Nephron (organoid): ENCODE measurements at regions not wholly inside any gene's neighbourhood (a gene's known extent, or its start where the extent isn't known, plus 50 kb on each side); places are given as distances from the start of the nearest gene placed in this dataset.

Source experiments
- H3K27ac Mint-ChIP-seq, 3 experiments: 2 replicates each; pipeline ENCODE4 v1.8.0; 2020; ENCODE audit warnings: mixed read lengths in 3 of 3, mild to moderate bottlenecking in 2 of 3, moderate library complexity in 1 of 3
- H3K27me3 Mint-ChIP-seq: 2 replicates; pipeline ENCODE4 v1.8.0; 2021; ENCODE audit warnings: low read depth, mild to moderate bottlenecking, moderate library complexity, mixed read lengths
- H3K36me3 Mint-ChIP-seq: 2 replicates; pipeline ENCODE4 v1.8.0; 2020; ENCODE audit warnings: low read depth, mixed read lengths
- H3K4me1 Mint-ChIP-seq: 2 replicates; pipeline ENCODE4 v1.8.0; 2020; ENCODE audit warnings: mixed read lengths
- H3K4me3 Mint-ChIP-seq, 3 experiments: 2 replicates each; pipeline ENCODE4 v1.8.0; 2020; ENCODE audit warnings: mild to moderate bottlenecking in 3 of 3, mixed read lengths in 3 of 3, moderate library complexity in 2 of 3
- H3K9me3 Mint-ChIP-seq: 2 replicates; pipeline ENCODE4 v1.8.0; 2020; ENCODE audit warnings: mixed read lengths
- TF ChIP-seq, protein P1 (sequence below), 3 experiments: fragments of 200-600 bp; sonication (generic); IDR thresholded peaks; one replicate each; pipeline ENCODE4 v1.5.0; 2021; ENCODE audit warnings: antibody characterized with exemption in 3 of 3; ENCODE audit not compliant: unreplicated experiment in 3 of 3

DNA sequence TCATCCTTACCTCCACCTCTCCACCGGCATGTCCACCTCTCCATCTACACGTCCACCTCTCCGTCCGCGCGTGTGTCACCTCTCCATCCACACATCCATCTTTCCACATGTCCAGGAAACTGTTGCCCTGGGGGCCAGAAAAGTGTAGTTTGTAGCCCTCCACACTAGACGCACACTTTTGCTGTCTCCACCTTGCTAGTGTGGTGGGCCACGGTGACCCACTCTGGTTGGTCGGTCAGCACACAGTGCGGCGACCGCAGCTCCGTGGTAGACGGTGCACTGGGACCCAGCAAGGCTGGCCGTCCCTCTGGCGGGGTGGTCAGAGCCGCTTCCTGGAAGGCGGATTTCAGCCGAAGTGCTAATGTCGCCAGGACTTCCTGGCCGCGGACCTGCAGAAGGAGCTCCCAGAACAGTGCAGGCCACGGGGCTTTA, 268.6 kb downstream of the DLL1 start:
- TF ChIP-seq, protein P1, sequence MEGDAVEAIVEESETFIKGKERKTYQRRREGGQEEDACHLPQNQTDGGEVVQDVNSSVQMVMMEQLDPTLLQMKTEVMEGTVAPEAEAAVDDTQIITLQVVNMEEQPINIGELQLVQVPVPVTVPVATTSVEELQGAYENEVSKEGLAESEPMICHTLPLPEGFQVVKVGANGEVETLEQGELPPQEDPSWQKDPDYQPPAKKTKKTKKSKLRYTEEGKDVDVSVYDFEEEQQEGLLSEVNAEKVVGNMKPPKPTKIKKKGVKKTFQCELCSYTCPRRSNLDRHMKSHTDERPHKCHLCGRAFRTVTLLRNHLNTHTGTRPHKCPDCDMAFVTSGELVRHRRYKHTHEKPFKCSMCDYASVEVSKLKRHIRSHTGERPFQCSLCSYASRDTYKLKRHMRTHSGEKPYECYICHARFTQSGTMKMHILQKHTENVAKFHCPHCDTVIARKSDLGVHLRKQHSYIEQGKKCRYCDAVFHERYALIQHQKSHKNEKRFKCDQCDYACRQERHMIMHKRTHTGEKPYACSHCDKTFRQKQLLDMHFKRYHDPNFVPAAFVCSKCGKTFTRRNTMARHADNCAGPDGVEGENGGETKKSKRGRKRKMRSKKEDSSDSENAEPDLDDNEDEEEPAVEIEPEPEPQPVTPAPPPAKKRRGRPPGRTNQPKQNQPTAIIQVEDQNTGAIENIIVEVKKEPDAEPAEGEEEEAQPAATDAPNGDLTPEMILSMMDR (IDR thresholded peaks at IDR 0.05; ENCODE audit: unreplicated experiment in 3 of 3) = no peak
- Mint-ChIP-seq H3K36me3 (no peaks in the 10 kb centered on the region), H3K4me3 (no peak overlapping the region), H3K27me3 (peaks cover 21% of the 10 kb centered on the region), H3K4me1 (peaks cover 24% of the 10 kb centered on the region), H3K9me3 (no peaks in the 10 kb centered on the region), H3K27ac (no peak overlapping the region)

DNA sequence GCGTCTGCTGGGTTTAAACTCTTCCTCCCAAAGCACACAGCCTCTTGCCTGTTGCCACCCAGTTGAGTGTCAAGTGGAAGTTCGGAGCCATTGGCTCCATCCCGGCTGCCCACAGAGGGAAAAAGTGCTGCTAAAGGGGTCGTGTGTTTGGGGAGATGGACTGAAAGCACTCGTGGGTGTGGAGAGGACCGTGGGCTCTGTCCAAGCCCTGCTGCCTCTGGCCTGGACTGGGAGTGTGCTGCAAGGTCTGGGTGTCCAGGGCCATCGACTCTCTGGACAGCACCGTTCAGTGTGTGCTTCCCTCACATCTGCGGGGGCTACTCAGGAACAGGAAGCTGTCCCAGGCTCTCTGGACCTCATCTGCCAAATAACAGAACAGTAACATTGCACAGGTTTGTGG, 269.3 kb downstream of the DLL1 start:
- Mint-ChIP-seq H3K4me3 (no peak overlapping the region), H3K36me3 (no peaks in the 10 kb centered on the region), H3K27me3 (peaks cover 21% of the 10 kb centered on the region), H3K27ac (no peak overlapping the region), H3K9me3 (no peaks in the 10 kb centered on the region), H3K4me1 (peaks cover 17% of the 10 kb centered on the region)
- TF ChIP-seq, protein P1 (IDR thresholded peaks at IDR 0.05; ENCODE audit: unreplicated experiment in 3 of 3) = no peak

DNA sequence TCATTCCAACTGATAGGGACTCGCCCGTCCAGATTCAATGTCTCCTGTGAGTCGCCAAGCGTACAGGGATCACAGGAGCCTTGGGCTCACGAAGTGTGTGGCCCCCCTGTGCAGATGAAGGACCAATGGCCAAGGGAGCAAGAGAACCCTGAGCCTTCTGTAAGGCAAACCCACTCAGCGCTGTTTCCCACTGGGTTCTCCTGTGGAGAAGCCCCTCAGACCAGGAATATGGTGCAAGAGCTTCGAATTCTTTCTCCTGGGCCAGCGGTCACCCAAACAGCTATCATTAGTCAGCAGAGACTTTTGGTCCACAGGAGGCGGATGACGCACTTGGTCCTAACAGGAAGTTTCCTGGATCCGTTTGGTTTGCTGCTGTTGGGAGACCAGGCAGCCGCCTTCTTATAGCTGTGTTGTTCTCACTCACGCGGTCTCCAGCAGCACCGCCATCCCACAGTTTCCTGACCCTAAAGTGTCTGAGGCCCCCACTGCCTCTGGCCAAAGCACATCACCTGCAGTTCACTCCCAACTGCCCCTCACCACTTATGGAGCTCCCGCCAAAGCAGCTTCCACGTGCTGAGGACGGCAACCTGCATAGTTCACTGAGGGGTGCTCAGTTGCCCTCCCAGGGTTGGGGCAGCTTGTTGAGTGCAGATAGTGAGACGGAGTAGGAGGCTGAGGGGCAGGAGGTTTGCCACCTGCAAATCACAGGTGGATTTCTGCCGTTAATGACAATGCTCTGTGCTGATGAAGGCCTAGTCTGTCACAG, 268.6 kb downstream of the ERMARD start:
- H3K4me3 Mint-ChIP-seq = no peak overlapping the region
- no peaks in the 10 kb centered on the region for H3K9me3 Mint-ChIP-seq
- TF ChIP-seq, protein P1 (IDR thresholded peaks at IDR 0.05; ENCODE audit: unreplicated experiment in 3 of 3) = no peak
- H3K27ac Mint-ChIP-seq = no peak overlapping the region
- H3K36me3 Mint-ChIP-seq = no peaks in the 10 kb centered on the region
- H3K4me1 Mint-ChIP-seq = peaks cover 11% of the 10 kb centered on the region
- H3K27me3 Mint-ChIP-seq = peaks cover 23% of the 10 kb centered on the region

DNA sequence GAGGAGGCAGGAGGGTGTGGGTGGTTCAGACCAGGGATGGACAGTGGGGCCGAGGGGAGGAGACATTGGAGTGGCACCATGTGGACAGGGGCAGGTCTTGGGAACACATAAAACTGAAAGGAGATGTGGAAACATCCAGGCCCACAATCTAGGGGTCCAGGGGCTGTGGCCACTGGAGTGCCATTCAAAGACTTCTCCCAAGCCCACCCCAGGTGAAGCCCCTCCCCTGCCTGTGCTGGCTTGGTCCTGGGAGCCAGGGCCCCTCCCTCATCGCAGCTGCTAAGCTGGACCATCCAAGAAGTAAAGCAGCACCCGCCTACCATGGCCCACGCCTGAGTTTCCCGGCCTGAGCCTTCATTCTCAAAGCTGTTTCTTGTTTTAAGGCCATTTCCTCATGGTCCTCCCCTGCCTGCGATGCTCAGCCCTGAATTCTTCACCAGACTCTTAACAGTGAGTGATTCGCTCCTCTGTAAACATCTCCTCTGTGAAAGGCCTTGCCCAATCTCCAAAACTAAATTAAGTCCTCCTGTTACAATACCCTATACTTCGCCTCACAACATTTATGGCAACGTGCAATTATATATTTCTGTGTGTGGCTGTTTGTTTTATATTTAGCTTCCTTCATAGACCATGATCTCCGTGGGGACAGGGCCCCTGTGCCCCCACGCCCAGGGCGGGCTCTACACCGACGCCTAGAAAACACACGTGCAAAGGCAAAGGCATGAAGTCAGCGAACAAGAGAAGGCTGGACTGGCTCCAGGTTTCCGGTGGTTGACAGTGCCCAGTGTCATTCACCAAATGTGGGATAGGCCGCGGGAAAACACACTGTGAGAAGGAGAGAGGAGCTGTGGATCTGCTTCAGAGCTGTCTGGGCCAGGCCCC, 267.8 kb downstream of the ERMARD start:
- no peaks in the 10 kb centered on the region for H3K9me3 Mint-ChIP-seq
- peaks cover 5% of the 10 kb centered on the region for H3K4me1 Mint-ChIP-seq
- H3K4me3 Mint-ChIP-seq = no peak overlapping the region
- peak overlapping the region in 1 of 3 experiments; percentile 2 for H3K27ac Mint-ChIP-seq
- TF ChIP-seq, protein P1 (IDR thresholded peaks at IDR 0.05; ENCODE audit: unreplicated experiment in 3 of 3) = no peak
- no peaks in the 10 kb centered on the region for H3K36me3 Mint-ChIP-seq
- H3K27me3 Mint-ChIP-seq = peaks cover 23% of the 10 kb centered on the region

DNA sequence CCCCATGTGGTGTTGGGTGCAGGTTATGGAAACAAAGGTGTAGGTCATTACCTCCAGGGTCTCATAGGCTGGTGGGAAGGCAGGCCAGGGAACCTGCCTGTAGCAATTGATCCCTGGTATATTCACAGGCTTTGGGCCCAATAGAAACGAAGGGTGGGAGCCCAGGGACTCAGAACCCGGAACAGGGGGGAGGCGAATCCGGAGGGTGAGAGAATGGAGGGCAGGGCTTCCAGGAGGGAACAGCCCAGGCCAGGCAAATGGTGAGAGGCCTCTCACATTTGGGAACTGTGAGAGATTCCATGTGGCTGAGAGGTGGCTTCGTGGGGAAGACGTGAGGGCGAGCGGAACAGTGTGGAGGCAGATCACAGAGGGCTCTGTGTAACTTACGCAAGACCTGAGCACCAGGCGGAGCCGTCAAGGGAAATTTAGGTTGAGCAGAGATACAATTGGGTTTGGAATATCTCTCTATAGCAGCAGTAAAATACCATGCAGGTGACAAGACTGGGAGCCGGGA, 267.1 kb downstream of the ERMARD start:
- Mint-ChIP-seq H3K4me3 (no peak overlapping the region), H3K4me1 (peaks cover 5% of the 10 kb centered on the region), H3K9me3 (no peaks in the 10 kb centered on the region), H3K27me3 (peaks cover 27% of the 10 kb centered on the region), H3K27ac (no peak overlapping the region), H3K36me3 (no peaks in the 10 kb centered on the region)
- TF ChIP-seq, protein P1 (IDR thresholded peaks at IDR 0.05; ENCODE audit: unreplicated experiment in 3 of 3) = no peak
